HG03469 (cell line): ENCODE measurements at regions not wholly inside any gene's neighbourhood (a gene's known extent, or its start where the extent isn't known, plus 50 kb on each side); places are given as distances from the start of the nearest gene placed in this dataset.
"Not testable (repeated sequence)": the region's sequence is repeated elsewhere in the genome, so short reads cannot be mapped to it uniquely, and the experiment has no call there.

Source experiments
- ATAC-seq: cut with Tn5 transposase; IDR thresholded peaks from one replicate; pipeline ENCODE4 v1.9.1; 2021; ENCODE audit warnings: mild to moderate bottlenecking, moderate library complexity, moderate number of reproducible peaks; ENCODE audit not compliant: unreplicated experiment

GRCh38 chr12:94817695-94818075, 167.3 kb upstream of the TMCC3 start:
- ATAC-seq = peak; percentile 26

- not testable (repeated sequence) for ATAC-seq
Observed at GRCh38 chr12:94817201-94817600, 166.8 kb upstream of the TMCC3 start.

- not testable (repeated sequence) for ATAC-seq
Observed at GRCh38 chr12:94816746-94817145, 166.4 kb upstream of the TMCC3 start.

- no peak for ATAC-seq
Observed at GRCh38 chr12:94815958-94816357, 165.6 kb upstream of the TMCC3 start.

GRCh38 chr12:94815450-94815849, 165.1 kb upstream of the TMCC3 start:
- ATAC-seq = no peak

GRCh38 chr12:94813314-94813713, 163.0 kb upstream of the TMCC3 start:
- no peak for ATAC-seq

- ATAC-seq = peak; percentile 51
Observed at GRCh38 chr12:94812345-94812744, 162.0 kb upstream of the TMCC3 start.

GRCh38 chr12:94811611-94812010, 161.3 kb upstream of the TMCC3 start:
- ATAC-seq = no peak

GRCh38 chr12:94807951-94808350, 157.6 kb upstream of the TMCC3 start:
- ATAC-seq = no peak

- no peak for ATAC-seq
Observed at GRCh38 chr12:94806617-94807016, 156.3 kb upstream of the TMCC3 start.

GRCh38 chr12:94805749-94806529, 155.6 kb upstream of the TMCC3 start:
- ATAC-seq = peak; percentile 42

GRCh38 chr12:94803939-94804338, 153.6 kb upstream of the TMCC3 start:
- no peak for ATAC-seq

GRCh38 chr12:94802796-94803195, 152.4 kb upstream of the TMCC3 start:
- no peak for ATAC-seq

GRCh38 chr12:94801745-94802144, 151.4 kb upstream of the TMCC3 start:
- ATAC-seq = no peak

GRCh38 chr12:94799136-94799535, 148.8 kb upstream of the TMCC3 start:
- no peak for ATAC-seq

- no peak for ATAC-seq
Observed at GRCh38 chr12:94798113-94798512, 147.8 kb upstream of the TMCC3 start.

GRCh38 chr12:94795520-94795919, 145.2 kb upstream of the TMCC3 start:
- ATAC-seq = no peak

- ATAC-seq = no peak
Observed at GRCh38 chr12:94795044-94795443, 144.7 kb upstream of the TMCC3 start.

- no peak for ATAC-seq
Observed at GRCh38 chr12:94793191-94793595, 142.8 kb upstream of the TMCC3 start.

GRCh38 chr12:94792693-94793092, 142.3 kb upstream of the TMCC3 start:
- no peak for ATAC-seq

GRCh38 chr12:94791933-94792332, 141.6 kb upstream of the TMCC3 start:
- ATAC-seq = no peak

- no peak for ATAC-seq
Observed at GRCh38 chr12:94790825-94791224, 140.5 kb upstream of the TMCC3 start.

GRCh38 chr12:94790370-94790769, 140.0 kb upstream of the TMCC3 start:
- ATAC-seq = no peak
